Activated CD8-positive, alpha-beta memory T cell treated with anti-CD3 and anti-CD28 coated beads, Interleukin-2, amount 50 U/mL, for 24 hours (primary cell): ENCODE measurements at regions not wholly inside any gene's neighbourhood (a gene's known extent, or its start where the extent isn't known, plus 50 kb on each side); places are given as distances from the start of the nearest gene placed in this dataset.

ENCODE experiments used
- DNase-seq: peaks from one replicate; pipeline ENCODE4 v3.0.0-alpha.2; 2020; ENCODE audit errors: extremely low read depth

GRCh38 chr4:19711871-19712270 is 539.8 kb upstream of the SLIT2 start:
- no peak for DNase-seq

DNA sequence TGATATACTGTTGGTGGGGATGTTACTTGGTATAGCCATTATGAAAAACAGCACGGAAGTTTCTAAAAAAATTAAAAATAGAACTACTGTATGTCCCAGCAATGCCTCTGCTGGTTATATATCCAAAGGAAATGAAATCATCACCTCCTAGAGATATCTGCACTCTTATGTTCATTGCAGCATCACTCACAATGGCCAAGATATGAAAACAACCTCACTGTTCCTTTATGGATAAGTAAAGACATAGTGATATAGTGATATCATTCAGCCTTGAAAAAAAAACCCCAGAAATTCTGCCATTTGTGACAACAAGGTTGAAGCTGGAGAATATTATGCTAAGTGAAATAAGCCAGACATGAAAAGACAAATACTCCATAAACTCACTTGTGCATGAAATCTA is 543.8 kb upstream of the SLIT2 start:
- DNase-seq, result no peak

DNA sequence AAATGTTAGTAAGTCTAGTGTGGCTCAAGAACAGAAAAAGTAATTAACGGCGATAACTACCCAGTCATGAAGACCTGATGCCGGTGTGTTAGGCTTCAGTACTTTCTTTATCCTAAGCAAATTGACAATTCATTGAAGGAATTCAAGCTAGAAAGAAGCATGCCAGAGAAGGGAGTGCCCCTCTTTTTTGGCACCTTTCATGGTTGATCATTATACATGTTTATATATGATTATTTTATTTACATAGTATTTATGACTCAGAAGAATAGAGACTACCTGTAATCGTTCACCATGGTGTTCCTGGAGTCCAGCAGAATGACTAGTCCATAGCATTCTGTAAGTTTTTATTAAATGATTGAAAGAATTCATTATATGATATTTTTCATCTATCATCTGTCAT is 548.3 kb upstream of the SLIT2 start:
- DNase-seq, result no peak

DNA sequence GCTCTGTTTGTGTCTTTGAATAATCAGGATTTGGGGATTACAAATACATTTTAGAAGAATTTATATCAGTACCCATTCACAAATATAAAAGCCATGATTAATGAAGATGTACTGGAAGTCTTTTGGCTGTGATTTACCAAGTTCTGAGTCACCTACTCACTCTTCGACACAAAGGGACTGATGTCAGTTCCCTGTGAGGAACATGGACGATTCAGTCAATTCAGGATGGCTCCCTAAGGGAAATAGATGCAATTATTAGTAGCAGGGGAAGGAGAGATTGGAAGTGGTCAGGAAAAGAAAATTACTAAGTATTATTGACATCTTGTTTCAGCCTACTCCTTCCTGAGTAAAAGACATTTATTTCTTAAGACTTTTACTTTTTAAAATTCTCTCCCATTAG is 550.7 kb upstream of the SLIT2 start:
- DNase-seq, result no peak

GRCh38 chr4:19698961-19699360 is 552.7 kb upstream of the SLIT2 start:
- no peak for DNase-seq

DNA sequence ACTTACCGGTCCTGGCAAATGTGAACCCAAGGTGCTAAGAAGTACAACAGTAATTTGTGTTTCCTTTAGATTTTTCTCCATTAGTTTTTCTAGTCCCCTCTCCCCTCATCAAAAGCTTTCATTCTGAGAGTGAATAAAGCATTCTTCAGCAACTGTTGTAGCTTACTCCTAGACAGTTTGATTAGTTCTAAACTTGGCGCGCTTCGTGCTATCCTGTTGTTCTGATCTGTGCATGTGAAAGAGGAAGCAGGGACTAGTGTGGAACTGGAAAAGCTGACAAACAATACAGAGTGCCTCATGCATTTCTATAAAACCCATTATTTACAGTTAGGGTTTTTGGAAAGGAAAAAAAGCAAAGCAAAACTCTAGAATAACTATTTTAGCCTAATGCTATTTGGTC is 556.9 kb upstream of the SLIT2 start:
- no peak for DNase-seq

DNA sequence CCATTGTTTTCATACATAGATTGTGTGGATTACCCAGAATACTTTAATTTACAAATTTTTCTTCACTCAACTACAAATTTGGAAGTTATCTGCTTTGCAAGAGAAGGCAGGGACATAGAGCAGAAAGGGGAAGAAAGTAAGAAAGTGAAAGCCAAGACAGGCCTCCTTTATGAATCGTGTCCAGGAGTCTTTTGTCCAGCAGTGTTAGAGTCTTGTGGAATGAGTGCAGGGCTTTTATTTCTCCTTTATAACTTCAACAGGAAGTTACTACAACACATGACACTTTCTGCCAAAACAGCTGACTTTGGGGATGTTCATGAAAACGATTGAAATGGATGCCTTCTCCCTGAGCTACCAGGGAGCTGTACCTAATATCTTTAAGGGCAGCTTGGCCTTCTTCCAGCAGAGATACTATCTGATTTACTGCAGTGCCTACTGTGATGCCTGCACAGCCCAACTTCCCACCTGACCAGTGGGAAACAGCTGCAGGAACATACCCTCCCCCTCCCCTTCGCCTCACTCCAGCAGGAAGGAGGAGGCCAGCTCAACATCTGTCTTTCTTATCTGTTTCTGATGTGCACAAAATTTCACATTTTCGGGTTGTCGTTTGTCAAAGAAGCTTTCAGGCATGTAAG is 557.7 kb upstream of the SLIT2 start:
- DNase-seq, result no peak

GRCh38 chr4:19689511-19689910 is 562.2 kb upstream of the SLIT2 start:
- DNase-seq, result no peak

- no peak for DNase-seq
These were observed 565.2 kb upstream of the SLIT2 start for GRCh38 chr4:19686456-19686855.

GRCh38 chr4:19684084-19684483 is 567.6 kb upstream of the SLIT2 start:
- DNase-seq, result no peak

DNA sequence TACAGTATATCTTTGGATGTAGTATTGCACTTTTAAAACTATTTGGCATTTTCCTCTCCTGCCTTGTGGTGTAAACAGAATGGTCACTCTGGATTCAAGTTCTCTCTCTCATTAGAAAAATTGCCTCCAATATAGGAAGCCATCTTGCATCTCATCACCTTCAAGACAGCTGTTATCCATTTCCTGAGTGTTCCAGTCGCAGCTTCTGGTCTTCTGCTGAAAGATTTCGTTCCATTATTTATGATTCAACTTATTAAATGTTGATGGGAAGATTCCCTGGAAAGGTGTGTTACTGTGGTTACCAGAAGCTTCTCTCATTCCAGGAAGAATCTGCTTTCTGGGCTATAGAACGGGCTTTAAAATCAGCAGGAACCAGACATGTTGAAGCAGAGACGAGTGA is 568.3 kb upstream of the SLIT2 start:
- DNase-seq, result no peak

DNA sequence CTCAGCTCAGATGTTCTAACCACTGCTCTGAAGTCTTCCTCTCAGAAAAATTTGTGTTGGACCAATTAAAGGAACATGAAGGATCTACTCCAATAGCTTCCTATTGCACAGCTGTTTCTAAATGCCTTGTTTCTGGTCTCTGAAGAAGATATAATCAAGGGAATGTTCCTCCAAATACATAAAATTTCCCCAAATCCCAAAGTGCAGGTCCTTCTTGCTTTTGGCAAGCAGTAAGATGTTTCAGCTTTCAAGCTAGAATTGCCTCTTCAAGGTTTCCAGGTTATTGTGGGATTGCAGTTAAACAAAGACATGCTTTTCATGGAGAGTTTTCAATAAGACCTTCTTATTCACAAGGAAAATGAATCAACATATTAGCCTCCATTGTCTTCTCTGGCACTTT is 574.5 kb upstream of the SLIT2 start:
- no peak for DNase-seq

GRCh38 chr4:19675172-19675811 is 576.4 kb upstream of the SLIT2 start:
- no peak for DNase-seq

- no peak for DNase-seq
These were observed 592.6 kb upstream of the SLIT2 start for GRCh38 chr4:19659101-19659500.

DNA sequence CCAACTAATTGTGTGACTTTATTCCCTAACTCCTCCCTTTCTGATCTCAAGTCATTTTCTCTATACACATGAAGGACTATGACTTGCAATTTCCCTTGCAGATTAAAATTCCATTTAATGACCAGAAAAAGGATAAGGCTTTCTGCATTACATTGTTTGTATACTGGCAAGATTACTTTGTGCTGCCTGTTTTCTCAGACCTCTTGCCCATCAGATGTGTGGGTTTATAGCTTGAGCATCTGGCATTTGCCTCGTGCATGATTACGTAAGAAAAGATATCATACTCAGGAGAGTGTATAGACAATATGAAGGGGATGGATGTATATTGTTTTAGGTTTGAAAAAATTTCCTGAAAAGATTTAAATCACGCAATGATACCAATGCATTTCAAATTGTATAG is 593.8 kb upstream of the SLIT2 start:
- DNase-seq, result no peak

- DNase-seq, result no peak
These were observed 596.0 kb upstream of the SLIT2 start for GRCh38 chr4:19655666-19656065.

DNA sequence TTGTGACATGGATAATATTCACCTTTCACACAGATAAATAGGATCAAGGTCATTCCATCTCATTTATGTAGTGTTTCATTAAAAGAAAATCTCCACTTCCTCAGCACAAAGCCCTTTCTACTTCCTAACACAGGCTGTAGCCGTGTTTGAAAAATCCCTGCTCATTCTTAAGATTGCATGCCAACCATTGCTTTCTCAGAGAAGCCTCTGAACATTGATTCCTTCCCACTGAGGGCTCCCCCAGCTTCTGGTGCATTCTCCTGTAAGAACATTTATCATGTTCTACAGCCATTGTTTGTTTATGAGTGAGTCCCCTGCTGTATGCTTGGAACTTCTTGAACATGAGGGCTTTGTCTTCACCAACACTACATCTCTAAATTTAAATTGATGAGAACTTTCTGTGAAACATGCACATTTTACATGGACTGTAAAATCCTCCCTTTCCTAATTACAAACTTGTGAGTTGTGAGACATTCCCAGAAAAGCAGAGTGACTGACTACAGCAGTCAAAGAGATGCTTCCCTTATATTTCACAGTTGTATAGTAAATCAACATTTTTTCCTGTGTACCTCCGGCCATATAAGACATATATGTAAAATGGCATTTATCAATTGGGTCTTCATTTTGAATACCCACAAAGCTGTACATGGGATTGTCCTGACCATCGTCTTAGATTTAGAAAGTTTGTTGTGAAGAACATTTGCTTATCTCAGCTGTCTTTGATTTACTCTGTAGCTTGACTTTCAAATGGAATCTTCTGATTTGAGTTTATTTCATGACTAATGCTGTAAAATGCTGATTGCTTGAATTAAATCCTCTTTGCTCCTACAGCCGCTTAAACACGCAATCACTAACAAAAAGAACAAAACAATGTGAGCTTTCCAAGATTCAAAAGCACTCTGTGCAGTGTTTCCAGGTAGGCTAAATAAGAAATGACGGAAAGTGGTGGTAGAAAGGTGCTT is 600.5 kb upstream of the SLIT2 start:
- DNase-seq, result no peak

GRCh38 chr4:19645589-19645988 is 606.1 kb upstream of the SLIT2 start:
- DNase-seq, result no peak

- no peak for DNase-seq
These were observed 615.3 kb upstream of the SLIT2 start for GRCh38 chr4:19636451-19636850.

DNA sequence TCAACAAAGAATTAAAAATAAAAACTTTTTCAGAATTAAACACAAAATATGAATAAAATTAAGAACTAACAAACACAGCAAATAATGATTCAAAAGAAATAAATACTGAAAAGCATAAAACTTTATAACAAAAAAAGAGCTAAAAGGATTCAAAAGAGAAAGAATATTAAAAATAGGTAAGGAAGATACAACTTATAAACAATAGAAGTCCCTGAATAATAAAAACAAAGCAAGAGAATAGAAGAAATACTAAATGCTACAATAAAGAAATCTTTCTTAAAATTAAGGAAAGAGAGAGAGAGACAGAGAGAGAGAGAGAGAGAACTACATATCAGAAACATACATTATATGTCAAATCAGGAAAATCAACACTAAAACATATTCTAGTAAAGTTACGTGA is 619.9 kb upstream of the SLIT2 start:
- no peak for DNase-seq

GRCh38 chr4:19623866-19624265 is 627.8 kb upstream of the SLIT2 start:
- no peak for DNase-seq

DNA sequence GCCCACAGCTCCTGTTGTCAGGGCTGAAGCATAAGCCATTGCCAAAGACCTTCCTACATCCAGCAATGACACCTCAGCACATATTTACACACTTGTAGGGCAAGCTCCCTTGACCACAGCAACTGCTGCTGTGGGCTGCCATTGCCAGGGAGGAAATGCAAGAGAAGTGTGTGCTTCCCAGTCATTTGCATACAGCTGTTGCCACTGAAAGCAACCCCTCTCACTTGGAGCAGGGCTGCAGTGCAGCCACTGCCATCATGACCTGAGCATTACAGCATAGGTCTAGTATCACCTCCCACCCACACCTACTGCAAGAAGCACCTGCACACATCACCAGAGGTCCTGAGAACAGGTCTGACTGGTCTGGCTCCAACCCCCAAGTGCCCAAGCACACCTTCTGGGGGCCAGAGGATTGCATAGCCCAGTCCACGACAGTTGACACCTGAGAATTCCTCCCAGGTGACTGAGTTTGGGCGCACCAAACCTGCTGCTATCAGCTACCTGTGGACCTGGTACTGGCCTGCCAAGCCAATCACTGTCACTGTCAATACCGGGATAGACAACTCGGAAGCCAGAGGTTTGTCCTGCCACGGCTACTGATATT is 636.5 kb upstream of the SLIT2 start:
- no peak for DNase-seq
